ENCODE measurements at regions not wholly inside any gene's neighbourhood (a gene's known extent, or its start where the extent isn't known, plus 50 kb on each side); places are given as distances from the start of the nearest gene placed in this dataset.

DNA sequence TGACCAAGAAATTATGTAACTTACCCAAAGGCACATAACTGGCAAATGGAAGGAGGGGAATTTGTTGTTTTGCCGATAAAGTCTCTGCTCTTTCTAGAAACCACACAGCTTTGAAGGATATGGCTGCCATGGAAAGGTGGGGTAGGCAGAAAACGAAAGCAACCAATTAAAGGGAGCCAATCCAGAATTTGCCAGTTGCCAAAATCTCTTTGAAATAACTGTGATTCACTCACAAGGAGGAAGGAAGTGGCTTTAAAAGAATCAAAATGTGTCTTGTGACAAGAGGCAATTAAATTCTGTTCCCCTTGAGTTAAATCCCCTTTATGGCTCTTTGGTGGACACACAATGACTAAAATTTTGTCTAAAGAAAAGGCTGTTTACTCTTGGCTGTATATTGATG, 61.2 kb upstream of the CCDC190 start:
- FAIRE-seq: no peak
- DNase-seq (ENCODE audit: low spot score): no peak

DNA sequence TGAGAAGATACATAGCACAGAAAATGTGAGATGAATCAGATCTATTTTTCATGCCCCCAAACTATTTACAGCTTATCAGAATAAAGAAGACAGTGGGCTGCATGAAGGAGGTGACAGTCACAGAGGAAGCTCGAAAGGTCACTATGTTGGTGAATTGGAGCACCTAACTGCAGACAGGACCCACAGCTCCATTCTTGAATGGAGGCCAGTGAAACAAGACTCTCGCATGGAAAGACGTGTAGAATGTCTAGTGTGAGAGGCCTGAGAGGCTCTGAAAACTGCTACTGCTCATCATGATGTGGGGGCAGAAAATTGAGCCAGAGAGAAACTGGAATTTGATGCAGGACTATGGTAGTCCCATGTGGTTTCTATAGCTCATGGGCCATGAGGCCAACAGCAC, 60.3 kb upstream of the CCDC190 start:
- DNase-seq (ENCODE audit: low spot score): no peak
- no peak for FAIRE-seq

DNA sequence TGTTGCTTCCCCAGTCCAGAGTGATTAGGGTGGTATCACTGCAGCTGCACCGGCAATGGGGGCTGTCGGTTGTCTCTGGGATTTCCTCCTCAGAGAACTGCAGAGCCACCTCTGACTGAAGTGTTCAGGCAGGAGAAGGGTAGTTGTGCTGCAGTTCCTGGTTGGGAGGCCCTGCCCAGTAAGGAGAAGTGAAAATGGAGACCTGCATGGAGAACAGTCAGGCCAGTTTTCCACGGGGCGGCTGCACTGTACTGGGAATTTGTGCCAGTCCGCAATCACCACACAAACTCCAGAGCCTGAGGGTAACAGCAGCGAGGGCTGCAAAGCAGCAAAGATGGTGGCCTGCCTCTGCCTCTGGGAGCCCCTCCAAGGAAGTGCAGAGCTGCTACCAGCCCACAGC, 58.1 kb upstream of the CCDC190 start:
- DNase-seq (ENCODE audit: low spot score) (no peak), FAIRE-seq (no peak)

DNA sequence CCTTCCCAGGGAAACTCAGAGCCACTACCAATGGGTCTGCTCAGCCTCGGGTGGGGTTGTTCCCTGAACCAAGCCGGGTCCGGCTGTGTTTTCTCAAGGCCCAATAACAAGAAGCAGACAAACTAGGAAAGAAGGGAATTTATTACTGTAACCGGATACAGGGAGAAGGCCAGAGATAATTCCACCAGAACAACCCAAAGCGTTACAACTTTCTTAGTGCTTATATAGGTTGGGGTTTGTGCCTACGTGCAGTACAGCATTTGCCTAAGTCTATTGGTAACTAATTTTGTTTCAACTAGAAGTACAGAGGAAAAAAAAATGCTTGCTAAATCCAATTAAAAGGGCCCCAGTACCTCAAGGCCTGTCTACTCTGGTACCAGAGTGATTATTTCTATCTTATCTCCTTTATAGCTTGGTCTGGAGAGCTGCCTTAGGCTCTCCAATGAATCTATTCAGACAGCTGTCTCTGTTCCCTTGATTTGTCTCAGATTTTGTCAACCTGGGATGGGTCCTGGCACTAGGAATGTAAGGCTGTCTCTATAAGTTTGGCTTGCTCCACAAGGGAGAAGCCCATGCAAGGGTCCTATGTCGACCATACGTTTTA, 57.3 kb upstream of the CCDC190 start:
- FAIRE-seq: no peak
- no peak for DNase-seq (ENCODE audit: low spot score)

DNA sequence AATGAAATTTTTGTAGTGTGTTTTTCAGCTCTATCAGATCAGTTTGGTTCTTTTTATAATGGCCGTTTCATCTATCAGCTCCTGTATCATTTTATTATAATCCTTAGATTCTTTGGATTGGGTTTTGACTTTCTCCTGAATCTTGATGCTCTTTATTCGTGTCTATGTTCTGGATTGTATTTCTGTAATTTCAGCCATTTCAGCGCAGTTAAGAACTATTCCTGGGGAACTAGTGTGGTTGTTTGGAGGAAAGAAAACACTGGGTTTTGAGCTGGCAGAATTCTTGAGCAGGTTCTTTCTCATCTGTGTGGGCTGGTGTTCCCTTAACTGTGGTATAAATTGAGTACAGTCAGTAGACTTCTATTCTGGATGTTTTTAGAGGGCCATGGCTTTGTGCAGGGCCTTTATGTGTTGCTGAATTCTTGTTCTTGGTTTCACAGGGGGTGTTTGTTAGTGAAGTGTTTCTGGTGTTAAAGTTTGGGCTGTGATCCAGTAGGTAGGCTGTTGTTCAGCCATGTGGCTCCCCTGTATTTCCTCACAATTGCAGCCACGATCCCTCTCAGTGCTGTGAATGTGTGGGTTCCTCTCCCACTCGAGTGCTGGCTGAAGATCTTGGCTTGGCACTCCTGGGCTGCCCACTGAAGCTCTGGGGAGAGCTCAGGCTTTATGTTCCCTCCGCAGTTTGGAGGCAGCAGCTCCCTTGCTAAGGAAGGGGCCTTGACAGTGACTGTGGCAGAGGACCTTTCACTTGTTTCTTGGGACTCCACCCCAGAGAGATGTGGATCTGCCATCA, 56.0 kb upstream of the CCDC190 start:
- no peak for FAIRE-seq

DNA sequence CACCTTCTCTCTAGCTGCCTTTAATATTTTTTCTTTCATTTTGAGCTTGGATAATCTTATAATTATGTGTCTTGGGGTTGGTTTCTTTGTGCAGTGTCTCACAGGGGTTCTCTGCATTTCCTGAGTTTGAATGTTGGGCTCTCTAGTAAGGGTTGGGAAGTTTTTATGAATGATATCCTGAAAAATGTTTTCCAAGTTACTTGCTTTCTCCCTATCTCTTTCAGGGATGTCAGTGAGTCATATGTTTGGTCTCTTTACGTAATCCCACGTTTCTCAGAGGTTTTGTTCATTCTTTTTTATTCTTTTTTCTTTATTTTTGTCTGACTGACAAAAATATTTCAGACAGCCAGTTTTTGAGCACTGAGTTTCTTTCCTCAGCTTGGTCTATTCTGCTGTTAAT, 55.4 kb upstream of the CCDC190 start:
- no peak for FAIRE-seq

More for the DNA sequence above, 56.0 kb upstream of the CCDC190 start:
- DNase-seq (ENCODE audit: low spot score): no peak

DNA sequence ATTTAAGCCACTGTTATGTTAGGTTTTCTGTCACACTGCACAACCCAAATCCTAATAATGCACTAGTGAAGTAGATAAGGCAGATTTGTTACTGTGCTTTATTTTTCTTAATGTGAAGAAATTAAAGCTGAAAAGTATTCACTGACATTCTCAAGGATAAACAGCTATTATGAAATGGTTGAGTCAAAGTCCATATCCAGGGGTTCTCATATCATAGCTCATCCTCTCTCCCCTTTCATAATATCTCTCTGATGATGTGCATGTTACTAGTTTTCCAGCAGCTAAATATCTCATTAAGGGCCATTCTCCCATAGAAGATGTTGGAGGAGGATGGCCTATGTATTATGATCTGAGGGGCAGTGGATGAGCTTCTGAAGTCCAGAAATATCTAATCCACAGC, 53.6 kb upstream of the CCDC190 start:
- no peak for DNase-seq (ENCODE audit: low spot score)
- FAIRE-seq: no peak

More for the DNA sequence above, 55.4 kb upstream of the CCDC190 start:
- DNase-seq (ENCODE audit: low spot score): no peak

DNA sequence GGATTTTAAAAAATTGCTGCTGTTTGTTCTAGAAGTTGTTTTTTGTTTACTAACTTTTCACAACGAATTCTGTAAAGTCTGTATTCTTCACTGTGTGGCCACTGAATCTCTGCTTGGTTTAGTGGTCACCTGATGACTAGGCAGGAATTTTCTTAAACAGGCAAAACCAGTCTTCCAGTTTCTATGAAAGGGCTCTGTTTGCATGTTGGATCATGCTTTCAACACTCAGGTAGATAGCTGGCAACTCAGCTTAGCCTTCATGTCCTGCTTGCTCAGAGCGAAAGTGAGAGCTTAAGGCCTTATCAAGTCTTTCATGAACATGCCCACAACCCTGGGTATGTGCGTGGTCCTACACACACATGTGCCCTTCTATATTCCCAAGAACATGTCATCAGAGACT, 52.4 kb upstream of the CCDC190 start:
- no peak for FAIRE-seq
- no peak for DNase-seq (ENCODE audit: low spot score)

DNA sequence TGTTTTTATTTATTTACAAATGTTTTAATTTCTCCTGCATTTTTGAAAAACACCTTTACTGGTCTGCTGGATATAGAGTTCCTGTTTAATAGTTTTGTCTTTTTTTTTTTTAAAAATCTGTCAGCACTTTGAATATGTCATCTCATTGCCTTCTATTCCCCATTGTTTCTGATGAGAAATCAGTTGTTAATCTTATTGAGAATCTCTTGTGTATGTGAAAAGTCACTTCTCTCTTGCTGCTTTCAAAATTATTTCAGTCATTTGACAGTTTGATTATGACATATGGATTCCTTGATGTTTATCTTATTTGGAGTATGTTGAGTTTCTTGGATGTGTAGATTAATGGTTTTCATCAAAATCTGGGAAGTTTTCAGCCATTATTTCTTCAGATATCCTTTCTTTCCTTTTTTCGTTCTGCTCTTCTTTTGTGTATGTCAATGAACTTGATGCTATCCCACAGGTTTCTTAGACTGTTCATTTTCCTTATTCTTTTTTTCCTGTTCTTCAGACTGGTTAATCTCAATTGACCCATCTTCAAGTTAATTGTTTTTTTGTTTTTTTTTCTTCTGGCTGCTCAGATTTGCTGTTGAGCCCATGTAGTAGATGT, 51.2 kb upstream of the CCDC190 start:
- DNase-seq (ENCODE audit: low spot score) (no peak), FAIRE-seq (no peak)

Data from RCC 7860 (cell line).